ENCODE measurements at regions not wholly inside any gene's neighbourhood (a gene's known extent, or its start where the extent isn't known, plus 50 kb on each side); places are given as distances from the start of the nearest gene placed in this dataset.

DNA sequence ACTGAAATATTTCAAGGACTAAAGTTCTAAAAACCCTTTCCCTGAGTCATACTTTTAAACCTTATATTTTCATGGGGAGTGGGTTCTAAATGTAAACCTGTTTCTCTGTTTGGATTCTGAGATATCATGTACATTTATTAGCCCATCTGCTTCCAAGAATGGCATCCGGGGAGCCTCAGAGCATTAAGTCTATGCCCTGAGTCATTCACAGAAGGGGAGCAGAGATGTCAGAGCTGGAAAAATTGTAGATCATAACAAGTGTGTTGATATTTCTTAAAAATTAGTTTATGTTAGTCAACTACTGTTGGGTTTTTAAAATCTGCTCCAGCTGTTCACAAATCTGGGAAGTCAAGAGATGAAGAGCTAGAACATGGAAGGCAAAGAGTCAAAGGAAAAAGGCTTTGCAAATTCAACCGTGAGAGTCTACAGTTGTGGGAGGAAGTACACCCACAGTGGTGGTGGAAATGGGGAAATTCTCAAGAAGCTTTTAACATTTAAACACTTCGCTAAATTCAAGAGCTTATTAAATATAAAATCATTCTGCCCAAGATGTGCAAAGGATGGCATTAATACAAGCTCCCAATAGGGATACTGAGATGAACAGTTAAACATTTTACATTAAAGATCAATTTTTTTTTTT lies 70.5 kb upstream of the FLRT2 start:
- TF ChIP-seq HDGF (IDR thresholded peaks at IDR 0.05; ENCODE audit: borderline replicate concordance), result no peak
- no peak for TF ChIP-seq FOXK2 (IDR thresholded peaks at IDR 0.05)
- TF ChIP-seq SP1 (IDR thresholded peaks at IDR 0.05), result no peak
- TF ChIP-seq CTBP1 (IDR thresholded peaks at IDR 0.05; ENCODE audit: borderline replicate concordance), result no peak
- no peak for TF ChIP-seq ARNT (IDR thresholded peaks at IDR 0.05)
- TF ChIP-seq, protein P1, sequence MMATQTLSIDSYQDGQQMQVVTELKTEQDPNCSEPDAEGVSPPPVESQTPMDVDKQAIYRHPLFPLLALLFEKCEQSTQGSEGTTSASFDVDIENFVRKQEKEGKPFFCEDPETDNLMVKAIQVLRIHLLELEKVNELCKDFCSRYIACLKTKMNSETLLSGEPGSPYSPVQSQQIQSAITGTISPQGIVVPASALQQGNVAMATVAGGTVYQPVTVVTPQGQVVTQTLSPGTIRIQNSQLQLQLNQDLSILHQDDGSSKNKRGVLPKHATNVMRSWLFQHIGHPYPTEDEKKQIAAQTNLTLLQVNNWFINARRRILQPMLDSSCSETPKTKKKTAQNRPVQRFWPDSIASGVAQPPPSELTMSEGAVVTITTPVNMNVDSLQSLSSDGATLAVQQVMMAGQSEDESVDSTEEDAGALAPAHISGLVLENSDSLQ (IDR thresholded peaks at IDR 0.05), result no peak
- no peak for TF ChIP-seq SUZ12 (IDR thresholded peaks at IDR 0.05)
- no peak for TF ChIP-seq BHLHE40 (IDR thresholded peaks at IDR 0.05; ENCODE audit: borderline replicate concordance)
- no peak for TF ChIP-seq ELF4 (IDR thresholded peaks at IDR 0.05)
- no peak for TF ChIP-seq ZNF384 (IDR thresholded peaks at IDR 0.05)
- TF ChIP-seq FOXM1 (IDR thresholded peaks at IDR 0.05; ENCODE audit: borderline replicate concordance), result no peak
